ENCODE measurements at regions not wholly inside any gene's neighbourhood (a gene's known extent, or its start where the extent isn't known, plus 50 kb on each side); places are given as distances from the start of the nearest gene placed in this dataset.

DNA sequence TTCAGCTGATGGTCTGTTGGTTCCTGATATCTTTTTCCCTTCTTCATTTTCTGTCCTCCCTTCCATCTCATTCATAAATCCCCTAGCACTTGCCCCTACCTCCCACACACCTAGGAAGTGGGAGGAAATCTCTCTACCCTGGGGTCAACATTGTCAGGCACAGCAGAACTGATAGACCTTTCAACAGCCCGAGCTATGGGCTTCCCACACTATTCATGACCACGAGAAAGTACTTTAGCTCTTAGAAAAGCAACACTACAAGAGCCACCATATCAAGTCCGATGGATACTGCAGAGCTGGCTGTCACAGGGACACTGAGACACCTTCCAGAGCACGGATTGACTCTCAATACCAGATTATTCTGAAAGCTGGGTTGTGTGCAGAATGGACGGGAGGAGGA is 180.6 kb upstream of the NEBL start:
- Mint-ChIP-seq H3K9me3 (ENCODE audit: low read depth) (no peaks in the 10 kb centered on the region), H3K36me3 (ENCODE audit: low read depth) (no peaks in the 10 kb centered on the region), H3K4me1 (ENCODE audit: low read depth) (peaks cover 8% of the 10 kb centered on the region), H3K27me3 (ENCODE audit: low read depth) (peaks cover 8% of the 10 kb centered on the region), H3K4me3 (ENCODE audit: unreplicated experiment) (no peak overlapping the region), H3K27ac (ENCODE audit: unreplicated experiment) (no peak overlapping the region)
- TF ChIP-seq, protein P1, sequence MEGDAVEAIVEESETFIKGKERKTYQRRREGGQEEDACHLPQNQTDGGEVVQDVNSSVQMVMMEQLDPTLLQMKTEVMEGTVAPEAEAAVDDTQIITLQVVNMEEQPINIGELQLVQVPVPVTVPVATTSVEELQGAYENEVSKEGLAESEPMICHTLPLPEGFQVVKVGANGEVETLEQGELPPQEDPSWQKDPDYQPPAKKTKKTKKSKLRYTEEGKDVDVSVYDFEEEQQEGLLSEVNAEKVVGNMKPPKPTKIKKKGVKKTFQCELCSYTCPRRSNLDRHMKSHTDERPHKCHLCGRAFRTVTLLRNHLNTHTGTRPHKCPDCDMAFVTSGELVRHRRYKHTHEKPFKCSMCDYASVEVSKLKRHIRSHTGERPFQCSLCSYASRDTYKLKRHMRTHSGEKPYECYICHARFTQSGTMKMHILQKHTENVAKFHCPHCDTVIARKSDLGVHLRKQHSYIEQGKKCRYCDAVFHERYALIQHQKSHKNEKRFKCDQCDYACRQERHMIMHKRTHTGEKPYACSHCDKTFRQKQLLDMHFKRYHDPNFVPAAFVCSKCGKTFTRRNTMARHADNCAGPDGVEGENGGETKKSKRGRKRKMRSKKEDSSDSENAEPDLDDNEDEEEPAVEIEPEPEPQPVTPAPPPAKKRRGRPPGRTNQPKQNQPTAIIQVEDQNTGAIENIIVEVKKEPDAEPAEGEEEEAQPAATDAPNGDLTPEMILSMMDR (IDR thresholded peaks at IDR 0.05): no peak
- DNase-seq (ENCODE audit: low spot score): no peak

DNA sequence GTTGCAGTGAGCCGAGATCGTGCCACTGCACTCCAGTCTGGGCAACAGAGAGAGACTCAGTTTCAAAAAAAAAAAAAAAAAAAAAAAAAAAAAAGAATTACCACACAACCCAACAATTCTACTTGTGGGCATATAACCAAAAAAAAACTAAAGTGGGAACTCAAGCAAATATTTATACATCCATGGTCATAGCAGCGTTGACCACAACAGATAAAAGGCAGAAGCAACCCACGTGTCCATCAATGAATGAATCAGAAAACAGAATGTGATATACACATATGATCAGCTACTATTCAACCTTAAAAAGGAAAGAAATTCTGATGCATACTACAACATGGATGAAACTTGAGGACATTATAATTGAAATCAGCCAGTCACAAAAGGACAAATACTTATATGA is 179.3 kb upstream of the NEBL start:
- no peak overlapping the region for H3K4me3 Mint-ChIP-seq (ENCODE audit: unreplicated experiment)
- H3K27me3 Mint-ChIP-seq (ENCODE audit: low read depth): peaks cover 8% of the 10 kb centered on the region
- H3K4me1 Mint-ChIP-seq (ENCODE audit: low read depth): peaks cover 8% of the 10 kb centered on the region
- H3K36me3 Mint-ChIP-seq (ENCODE audit: low read depth): no peaks in the 10 kb centered on the region
- no peaks in the 10 kb centered on the region for H3K9me3 Mint-ChIP-seq (ENCODE audit: low read depth)
- no peak overlapping the region for H3K27ac Mint-ChIP-seq (ENCODE audit: unreplicated experiment)
- TF ChIP-seq, protein P1 (IDR thresholded peaks at IDR 0.05): no peak
- DNase-seq (ENCODE audit: low spot score): no peak

DNA sequence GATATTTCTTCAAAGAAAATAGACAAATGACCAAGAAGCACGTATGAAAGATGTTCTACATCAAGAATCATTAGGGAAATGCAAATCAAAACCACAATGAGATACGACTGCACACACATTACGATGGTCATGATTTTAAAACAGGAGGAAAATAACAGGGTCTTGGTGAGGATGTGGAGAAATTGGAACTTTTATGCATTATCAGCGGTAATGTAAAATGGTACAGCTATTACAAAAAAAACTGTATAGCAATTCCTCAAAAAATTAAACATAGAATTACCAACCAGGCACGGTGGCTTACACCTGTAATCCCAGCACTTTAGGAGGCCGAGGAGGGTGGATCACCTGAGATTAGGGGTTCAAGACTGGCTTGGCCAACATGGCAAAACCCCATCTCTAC is 178.8 kb upstream of the NEBL start:
- TF ChIP-seq, protein P1 (IDR thresholded peaks at IDR 0.05): no peak
- Mint-ChIP-seq H3K36me3 (ENCODE audit: low read depth) (no peaks in the 10 kb centered on the region), H3K27ac (ENCODE audit: unreplicated experiment) (no peak overlapping the region), H3K4me3 (ENCODE audit: unreplicated experiment) (no peak overlapping the region), H3K27me3 (ENCODE audit: low read depth) (peaks cover 8% of the 10 kb centered on the region), H3K4me1 (ENCODE audit: low read depth) (peaks cover 8% of the 10 kb centered on the region), H3K9me3 (ENCODE audit: low read depth) (no peaks in the 10 kb centered on the region)
- no peak for DNase-seq (ENCODE audit: low spot score)

DNA sequence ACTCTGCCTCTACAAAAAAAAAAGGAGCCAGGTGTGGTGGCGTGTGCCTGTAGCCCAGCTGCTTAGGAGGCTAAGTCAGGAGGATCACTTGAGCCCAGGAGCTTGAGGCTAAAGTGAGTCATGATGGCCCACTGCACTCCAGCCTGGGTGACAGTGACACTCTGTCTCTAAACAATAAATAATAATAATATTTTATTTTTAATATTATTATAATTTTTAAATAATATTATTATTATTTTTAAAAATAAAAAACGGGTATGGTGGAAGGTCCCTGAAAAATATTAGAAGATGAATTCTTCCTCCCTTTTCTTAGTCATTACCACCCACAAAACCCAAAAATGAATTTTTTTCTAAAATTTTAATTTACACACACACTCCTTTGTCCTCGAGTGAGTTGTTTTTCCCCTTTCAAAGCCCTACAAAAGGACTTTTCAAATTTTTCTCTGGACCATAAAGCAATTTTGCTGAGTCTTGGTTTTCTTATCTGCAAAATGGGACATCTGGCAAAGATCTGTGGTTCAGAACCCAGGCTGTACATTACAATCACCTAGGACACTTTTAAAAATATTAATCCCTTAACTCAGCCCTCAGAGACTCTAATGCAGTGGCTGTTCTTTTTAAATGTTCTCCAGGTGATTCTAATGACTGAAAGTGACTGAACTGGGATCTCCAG is 174.0 kb upstream of the NEBL start:
- peaks cover 8% of the 10 kb centered on the region for H3K4me1 Mint-ChIP-seq (ENCODE audit: low read depth)
- TF ChIP-seq, protein P1 (IDR thresholded peaks at IDR 0.05): no peak
- no peaks in the 10 kb centered on the region for H3K36me3 Mint-ChIP-seq (ENCODE audit: low read depth)
- H3K27ac Mint-ChIP-seq (ENCODE audit: unreplicated experiment): no peak overlapping the region
- H3K4me3 Mint-ChIP-seq (ENCODE audit: unreplicated experiment): no peak overlapping the region
- DNase-seq (ENCODE audit: low spot score): no peak
- H3K27me3 Mint-ChIP-seq (ENCODE audit: low read depth): peaks cover 4% of the 10 kb centered on the region
- no peaks in the 10 kb centered on the region for H3K9me3 Mint-ChIP-seq (ENCODE audit: low read depth)

DNA sequence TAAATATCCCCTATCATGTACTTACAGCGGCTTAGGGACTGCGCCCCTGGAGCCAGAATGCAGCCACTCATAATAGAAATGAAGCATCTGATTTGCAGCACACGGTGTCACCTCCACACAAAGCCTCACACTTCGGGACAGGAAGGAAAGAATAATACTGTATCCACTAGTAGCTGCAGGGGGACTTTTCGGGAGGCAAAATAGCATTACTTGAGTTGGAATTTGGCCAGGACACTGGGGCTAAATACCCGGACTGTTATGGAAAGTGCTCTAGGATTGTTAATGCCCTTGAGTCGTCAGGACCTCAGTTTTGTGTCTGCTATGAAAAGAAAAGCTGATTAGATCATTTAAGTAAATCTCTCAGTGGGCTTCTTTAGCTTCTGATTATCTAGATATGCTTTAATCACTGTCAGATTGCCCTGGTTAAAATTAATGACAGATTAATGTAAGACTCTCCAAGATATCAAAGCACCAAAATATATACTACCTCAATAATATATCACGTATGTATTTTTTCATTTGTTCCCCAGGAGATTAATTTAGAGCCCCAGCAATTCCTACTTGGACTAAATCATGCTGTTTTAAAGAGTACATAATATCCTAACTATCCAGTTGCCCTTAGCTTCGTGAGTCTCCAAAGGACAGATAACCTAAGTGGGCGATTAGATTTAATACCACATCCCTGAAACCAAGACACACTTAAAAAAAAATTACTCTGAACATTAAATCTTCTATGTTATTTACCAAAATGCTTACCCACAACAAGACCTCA is 173.0 kb upstream of the NEBL start:
- Mint-ChIP-seq H3K4me1 (ENCODE audit: low read depth) (peaks cover 8% of the 10 kb centered on the region), H3K36me3 (ENCODE audit: low read depth) (no peaks in the 10 kb centered on the region), H3K9me3 (ENCODE audit: low read depth) (no peaks in the 10 kb centered on the region), H3K27ac (ENCODE audit: unreplicated experiment) (no peak overlapping the region), H3K27me3 (ENCODE audit: low read depth) (peaks cover 8% of the 10 kb centered on the region), H3K4me3 (ENCODE audit: unreplicated experiment) (no peak overlapping the region)
- DNase-seq (ENCODE audit: low spot score): no peak
- TF ChIP-seq, protein P1 (IDR thresholded peaks at IDR 0.05): no peak
